ENCODE measurements at regions not wholly inside any gene's neighbourhood (a gene's known extent, or its start where the extent isn't known, plus 50 kb on each side); places are given as distances from the start of the nearest gene placed in this dataset.

DNA sequence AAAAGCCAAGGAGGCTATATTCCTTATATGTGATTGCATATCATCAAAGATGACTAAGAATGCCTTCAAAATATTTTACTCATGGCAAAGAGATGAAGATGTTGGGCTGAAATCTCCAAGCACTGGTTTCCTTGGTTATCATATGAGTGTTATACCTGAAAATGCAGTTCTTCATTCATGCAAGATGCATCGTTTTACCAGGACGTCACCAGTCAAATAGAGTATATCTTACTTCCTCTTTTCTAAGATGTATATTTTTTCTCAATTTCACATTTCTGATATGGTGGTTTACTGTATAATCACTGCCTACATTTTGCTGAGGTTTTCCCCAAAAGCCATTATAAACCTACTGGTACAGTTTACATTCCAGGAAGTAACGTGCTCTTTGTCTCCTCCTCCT, 1085.7 kb downstream of the NCAM2 start:
- no peak for TF ChIP-seq RELA (CRISPR knock-in tag; IDR thresholded peaks at IDR 0.05; ENCODE audit: borderline replicate concordance)
- no peak for TF ChIP-seq CREB1 (CRISPR knock-in tag; IDR thresholded peaks at IDR 0.05)
- TF ChIP-seq, protein P1, sequence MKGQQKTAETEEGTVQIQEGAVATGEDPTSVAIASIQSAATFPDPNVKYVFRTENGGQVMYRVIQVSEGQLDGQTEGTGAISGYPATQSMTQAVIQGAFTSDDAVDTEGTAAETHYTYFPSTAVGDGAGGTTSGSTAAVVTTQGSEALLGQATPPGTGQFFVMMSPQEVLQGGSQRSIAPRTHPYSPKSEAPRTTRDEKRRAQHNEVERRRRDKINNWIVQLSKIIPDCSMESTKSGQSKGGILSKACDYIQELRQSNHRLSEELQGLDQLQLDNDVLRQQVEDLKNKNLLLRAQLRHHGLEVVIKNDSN (CRISPR knock-in tag; IDR thresholded peaks at IDR 0.05) = no peak
- TF ChIP-seq, protein P2, sequence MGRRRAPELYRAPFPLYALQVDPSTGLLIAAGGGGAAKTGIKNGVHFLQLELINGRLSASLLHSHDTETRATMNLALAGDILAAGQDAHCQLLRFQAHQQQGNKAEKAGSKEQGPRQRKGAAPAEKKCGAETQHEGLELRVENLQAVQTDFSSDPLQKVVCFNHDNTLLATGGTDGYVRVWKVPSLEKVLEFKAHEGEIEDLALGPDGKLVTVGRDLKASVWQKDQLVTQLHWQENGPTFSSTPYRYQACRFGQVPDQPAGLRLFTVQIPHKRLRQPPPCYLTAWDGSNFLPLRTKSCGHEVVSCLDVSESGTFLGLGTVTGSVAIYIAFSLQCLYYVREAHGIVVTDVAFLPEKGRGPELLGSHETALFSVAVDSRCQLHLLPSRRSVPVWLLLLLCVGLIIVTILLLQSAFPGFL (CRISPR knock-in tag; IDR thresholded peaks at IDR 0.05; ENCODE audit: borderline replicate concordance) = no peak
- no peak for TF ChIP-seq FOXJ3 (CRISPR knock-in tag; IDR thresholded peaks at IDR 0.05; ENCODE audit: borderline replicate concordance)
- TF ChIP-seq ZNF263 (CRISPR knock-in tag; IDR thresholded peaks at IDR 0.05; ENCODE audit: low read depth) = no peak
- TF ChIP-seq, protein P3, sequence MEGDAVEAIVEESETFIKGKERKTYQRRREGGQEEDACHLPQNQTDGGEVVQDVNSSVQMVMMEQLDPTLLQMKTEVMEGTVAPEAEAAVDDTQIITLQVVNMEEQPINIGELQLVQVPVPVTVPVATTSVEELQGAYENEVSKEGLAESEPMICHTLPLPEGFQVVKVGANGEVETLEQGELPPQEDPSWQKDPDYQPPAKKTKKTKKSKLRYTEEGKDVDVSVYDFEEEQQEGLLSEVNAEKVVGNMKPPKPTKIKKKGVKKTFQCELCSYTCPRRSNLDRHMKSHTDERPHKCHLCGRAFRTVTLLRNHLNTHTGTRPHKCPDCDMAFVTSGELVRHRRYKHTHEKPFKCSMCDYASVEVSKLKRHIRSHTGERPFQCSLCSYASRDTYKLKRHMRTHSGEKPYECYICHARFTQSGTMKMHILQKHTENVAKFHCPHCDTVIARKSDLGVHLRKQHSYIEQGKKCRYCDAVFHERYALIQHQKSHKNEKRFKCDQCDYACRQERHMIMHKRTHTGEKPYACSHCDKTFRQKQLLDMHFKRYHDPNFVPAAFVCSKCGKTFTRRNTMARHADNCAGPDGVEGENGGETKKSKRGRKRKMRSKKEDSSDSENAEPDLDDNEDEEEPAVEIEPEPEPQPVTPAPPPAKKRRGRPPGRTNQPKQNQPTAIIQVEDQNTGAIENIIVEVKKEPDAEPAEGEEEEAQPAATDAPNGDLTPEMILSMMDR (IDR thresholded peaks at IDR 0.05) = no peak

Data from WTC11 (cell line).